HG03108 (cell line): ENCODE measurements at regions not wholly inside any gene's neighbourhood (a gene's known extent, or its start where the extent isn't known, plus 50 kb on each side); places are given as distances from the start of the nearest gene placed in this dataset.
"Not testable (repeated sequence)": the region's sequence is repeated elsewhere in the genome, so short reads cannot be mapped to it uniquely, and the experiment has no call there.

Experiments
- ATAC-seq: cut with Tn5 transposase; IDR thresholded peaks from one replicate; pipeline ENCODE4 v1.9.1; 2021; ENCODE audit warnings: moderate library complexity; ENCODE audit not compliant: unreplicated experiment

- no peak for ATAC-seq
These were observed 253.3 kb downstream of the KLF13 start for GRCh38 chr15:31579976-31580375.

DNA sequence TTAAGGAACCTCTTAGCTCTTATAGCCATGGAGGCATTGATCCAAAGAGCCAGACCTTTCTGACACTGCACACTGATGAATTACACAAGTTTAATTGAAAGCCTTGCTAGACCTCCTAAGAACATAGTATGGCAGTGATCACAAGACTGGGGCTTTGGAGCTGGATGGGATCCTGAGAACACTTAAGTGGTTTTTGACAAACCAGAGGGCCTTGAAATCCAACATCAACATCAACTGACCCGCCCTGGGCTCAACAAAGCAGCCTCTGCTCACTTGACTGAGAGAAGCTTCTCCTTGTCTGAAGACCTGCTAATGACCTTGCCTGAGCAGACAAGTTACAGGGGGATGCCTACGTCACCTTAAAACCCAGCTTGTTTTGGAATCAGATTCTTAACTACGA lies 257.6 kb downstream of the KLF13 start:
- no peak for ATAC-seq

- no peak for ATAC-seq
These were observed 258.6 kb downstream of the KLF13 start for GRCh38 chr15:31585240-31585639.

DNA sequence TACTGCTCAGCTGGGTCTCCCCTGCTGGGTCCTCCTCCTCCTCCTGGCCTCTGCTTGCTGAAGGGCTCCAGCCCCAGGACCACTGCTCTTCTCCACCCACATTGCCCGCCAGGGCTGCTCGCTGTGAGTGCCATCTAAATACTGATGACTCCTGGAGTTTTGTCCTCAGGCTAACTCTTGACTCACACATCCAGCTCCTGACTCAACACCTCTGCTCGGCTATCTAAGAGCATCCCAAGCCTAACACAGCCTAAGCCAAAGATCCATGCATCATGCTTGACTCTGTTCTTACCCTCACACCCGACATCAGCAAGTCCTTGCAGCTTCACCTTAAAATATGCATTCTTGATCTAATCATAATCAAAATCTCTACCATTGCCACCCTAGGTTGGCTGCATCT lies 260.2 kb downstream of the KLF13 start:
- no peak for ATAC-seq

DNA sequence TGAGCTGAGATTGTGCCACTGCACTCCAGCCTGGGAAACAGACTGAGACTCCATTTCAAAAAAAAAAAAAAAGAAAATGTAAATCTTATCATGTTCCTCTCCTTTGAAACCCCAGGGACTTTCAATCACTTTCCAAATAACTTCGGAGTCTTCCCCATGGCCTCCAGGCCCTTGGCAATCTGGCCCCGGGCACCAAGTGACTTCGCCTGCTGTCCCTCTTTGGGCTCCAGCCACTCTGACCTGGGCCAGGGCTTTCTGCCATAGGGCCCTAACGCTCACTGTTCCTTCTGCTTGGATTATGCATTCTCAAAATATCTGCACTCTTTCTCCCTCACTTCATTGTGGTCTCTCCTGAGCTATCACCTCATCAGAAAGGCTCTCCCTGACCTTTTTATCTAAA lies 260.9 kb downstream of the KLF13 start:
- ATAC-seq, result no peak

DNA sequence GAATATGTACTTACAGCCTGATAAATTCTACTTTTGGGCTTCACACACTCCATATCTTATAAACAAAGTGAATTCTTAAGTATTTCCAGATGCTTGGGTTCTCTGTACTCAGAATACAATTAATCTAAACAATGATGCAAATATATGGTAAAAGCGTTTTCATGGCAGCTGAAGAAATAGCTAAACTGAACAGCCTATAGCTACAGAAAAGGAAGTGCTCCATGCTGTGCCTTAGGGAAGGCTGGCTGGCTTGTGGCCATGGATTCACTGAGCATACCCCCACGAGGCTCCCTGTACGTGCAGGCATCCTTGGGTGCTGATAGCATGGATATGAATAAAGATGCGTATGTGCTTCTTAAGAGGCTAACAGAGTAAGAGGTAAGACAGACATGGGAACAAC lies 264.0 kb downstream of the KLF13 start:
- no peak for ATAC-seq

- no peak for ATAC-seq
These were observed 265.3 kb downstream of the KLF13 start for GRCh38 chr15:31591908-31592307.

DNA sequence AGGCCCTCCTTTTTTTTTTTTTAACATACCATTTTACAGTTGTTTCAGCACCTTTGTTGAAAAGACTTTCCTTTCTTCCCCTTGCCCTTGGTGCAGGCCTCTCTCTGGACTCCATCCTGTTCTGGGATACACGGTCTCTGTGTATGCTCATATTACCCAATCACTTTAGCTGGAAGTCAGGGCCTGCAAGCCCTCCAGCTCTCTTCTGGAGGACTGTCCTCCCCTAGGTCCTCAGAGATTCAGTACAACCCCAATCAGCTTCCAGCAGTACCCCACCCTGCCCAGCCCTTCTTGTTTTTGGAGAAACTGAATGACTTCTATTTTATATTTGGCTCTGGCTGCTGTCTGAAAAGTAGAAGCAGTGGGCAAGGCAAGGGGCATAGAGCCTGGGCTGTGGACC lies 270.8 kb downstream of the KLF13 start:
- ATAC-seq, result no peak

GRCh38 chr15:31598620-31599019 lies 272.0 kb downstream of the KLF13 start:
- ATAC-seq, result no peak

DNA sequence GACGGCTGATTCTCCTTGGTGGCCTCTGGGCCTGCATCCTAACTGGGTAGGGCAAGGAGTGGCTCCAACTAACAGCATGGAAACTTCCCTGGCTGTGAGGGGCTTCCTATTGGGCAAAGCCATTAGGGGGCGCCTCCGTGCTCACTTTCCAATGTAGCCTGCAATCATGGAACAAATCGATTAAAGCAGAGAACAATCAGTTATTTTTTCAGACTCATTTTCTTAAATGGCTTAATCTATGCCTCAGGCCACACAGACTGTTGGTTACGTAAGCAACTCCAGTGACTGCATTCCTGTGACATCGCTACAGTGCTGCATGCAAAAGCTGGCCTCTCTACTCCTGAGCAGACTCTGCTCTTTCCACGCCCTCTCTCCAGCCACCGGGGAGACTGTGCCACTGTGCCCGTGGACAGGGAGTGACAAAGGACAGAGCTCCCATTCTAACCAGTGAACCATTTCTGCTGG lies 278.9 kb downstream of the KLF13 start:
- no peak for ATAC-seq

- ATAC-seq, result no peak
These were observed 279.6 kb downstream of the KLF13 start for GRCh38 chr15:31606194-31606669.

DNA sequence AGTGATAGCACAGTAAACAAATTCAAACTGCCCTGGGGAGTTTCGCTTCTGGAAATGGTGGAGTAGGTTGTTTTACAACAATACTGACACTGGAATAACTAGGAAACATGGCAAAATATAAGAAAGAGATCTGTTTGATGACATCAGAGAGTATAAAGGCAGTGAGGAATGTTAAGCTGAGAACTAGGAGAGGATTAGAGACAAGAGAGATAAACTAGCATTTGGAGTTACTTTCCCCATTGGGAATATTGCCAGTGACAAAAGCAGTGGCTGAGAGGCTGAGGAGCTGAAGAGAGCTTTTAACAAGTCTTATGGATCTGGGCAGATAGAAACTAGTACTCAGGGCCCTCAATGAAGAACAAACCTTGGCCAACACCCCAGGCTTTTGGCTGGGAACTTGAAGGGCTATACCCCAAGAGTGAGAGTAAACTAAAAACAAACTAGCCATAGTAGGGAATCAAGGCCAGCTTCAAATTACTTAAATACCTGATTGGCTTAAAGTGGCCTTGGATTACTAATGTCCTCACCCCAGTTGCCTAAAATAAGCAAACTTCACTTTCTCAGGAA lies 280.4 kb downstream of the KLF13 start:
- no peak for ATAC-seq

DNA sequence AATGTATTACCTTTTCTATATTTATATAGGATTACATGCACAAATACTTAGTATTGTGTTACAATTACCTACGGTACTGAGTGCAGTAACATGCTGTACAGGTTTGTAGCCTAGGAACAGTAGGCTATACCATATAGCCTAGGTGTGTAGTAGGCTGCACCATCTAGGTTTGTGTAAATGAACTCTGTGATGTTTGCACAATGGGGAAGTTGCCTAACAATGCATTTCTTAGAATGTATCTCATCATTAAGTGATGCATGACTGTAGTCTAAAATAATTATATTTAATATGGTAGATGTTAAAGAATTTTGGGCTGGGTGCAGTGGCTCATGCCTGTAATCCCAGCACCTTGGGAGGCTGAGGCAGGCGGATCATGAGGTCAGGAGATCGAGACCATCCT lies 281.0 kb downstream of the KLF13 start:
- ATAC-seq, result no peak

DNA sequence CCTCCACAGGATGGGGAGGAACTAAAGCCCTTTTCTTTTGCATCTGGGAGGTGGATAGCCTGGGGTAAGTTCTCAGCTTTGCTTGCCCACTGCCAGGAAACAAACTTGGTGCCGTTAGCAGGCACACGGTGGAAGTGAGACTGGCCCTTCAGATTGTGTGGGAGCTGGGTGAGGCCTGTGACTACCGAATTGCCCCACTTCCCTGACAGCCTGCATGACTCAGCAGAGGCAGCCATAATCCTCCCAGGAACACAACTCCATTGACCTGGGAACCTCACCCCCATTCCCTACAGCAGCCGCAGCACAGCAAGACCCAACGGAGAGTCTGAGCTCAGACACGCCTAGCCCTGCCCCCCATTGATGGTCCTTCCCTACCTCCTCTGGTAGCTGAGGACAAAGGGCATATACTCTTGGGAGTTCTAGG lies 282.6 kb downstream of the KLF13 start:
- ATAC-seq, result no peak

DNA sequence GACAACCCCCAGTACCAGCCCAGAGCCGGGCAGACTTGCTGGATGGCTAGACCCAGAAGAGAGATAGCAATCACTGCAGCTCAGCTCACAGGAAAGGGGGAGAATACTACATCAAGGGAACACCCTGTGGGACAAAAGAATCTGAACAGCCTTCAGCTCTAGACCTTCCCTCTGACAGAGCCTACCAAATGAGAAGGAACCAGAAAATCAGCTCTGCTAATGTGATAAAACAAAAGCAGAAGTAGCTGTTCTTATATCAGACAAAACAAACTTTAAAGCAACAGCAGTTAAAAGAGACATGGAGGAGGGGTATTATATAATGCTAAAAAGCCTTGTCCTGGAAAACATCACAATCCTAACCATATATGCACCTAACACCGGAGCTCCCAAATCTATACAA lies 283.3 kb downstream of the KLF13 start:
- no peak for ATAC-seq

DNA sequence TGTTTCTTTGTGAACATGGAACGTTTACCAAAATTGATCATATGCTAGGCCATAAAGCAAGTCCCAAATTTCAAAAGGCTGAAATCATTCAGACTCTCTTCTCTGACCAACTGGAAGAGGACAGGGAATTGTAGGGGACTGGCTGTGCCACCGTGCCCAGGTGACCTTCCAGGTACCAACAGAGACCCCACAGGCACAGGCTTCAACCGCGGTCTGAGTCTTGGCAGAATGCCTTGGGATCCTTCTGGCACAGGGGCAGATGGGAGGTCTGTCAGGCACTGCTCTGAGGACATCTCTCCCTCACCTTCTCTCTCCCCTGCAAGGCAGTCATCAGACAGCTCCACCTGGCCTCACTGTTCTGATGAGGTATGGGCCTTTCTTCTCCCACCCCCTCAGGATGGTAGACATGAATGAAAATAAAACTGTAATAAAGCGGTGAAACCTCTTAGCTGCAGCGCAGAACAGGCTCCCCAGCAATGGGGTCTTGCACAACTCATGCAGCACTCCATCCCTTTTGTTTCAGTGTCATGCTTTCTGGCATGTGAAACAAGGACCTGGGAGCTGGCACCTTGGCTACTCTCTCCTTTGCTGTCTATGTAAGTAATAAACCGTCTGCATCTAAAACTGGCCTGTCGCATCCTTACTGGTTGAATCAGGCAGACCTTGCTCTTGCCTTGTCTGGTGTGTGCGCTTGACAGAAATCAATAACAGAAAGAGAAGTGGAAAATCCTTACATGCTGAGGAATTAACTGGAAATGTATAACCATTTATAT lies 289.2 kb downstream of the KLF13 start:
- ATAC-seq, result no peak

DNA sequence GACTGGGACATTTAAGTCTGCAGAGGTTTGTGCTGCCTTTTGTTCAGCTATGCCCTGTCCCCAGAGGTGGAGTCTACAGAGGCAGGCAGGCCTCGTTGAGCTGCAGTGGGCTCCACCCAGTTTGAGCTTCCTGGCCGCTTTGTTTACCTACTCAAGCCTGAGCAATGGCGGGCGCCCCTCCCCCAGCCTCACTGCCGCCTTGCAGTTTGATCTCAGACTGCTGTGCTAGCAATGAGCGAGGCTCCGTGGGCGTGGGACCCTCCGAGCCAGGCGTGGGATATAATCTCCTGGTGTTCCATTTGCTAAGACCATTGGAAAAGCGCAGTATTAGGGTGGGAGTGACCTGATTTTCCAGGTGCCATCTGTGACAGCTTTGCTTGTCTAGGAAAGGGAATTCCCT lies 296.7 kb downstream of the KLF13 start:
- not testable (repeated sequence) for ATAC-seq

- not testable (repeated sequence) for ATAC-seq
These were observed 297.5 kb downstream of the KLF13 start for GRCh38 chr15:31624115-31624514.

DNA sequence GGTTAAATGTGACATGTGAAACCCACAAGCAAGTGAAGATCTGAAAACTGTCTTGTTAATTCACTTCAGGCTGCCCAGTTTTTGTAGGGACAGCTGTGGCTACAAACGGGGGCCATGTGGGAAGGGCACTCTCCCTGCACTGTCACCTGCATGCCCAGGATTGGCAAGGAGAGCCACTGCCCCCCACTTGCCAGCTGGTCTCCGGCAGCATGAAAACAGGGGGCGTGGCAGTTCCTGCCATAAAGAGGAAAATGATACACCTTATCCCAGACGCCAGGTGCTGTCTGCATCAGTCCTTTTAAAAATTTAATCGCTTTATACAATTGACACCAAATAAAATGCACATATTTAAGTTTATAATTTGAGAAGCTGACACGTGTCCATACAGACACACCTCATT lies 309.1 kb downstream of the KLF13 start:
- ATAC-seq, result not testable (repeated sequence)

GRCh38 chr15:31636911-31637310 lies 310.3 kb downstream of the KLF13 start:
- ATAC-seq, result not testable (repeated sequence)

- ATAC-seq, result not testable (repeated sequence)
These were observed 317.3 kb downstream of the KLF13 start for GRCh38 chr15:31643955-31644354.

DNA sequence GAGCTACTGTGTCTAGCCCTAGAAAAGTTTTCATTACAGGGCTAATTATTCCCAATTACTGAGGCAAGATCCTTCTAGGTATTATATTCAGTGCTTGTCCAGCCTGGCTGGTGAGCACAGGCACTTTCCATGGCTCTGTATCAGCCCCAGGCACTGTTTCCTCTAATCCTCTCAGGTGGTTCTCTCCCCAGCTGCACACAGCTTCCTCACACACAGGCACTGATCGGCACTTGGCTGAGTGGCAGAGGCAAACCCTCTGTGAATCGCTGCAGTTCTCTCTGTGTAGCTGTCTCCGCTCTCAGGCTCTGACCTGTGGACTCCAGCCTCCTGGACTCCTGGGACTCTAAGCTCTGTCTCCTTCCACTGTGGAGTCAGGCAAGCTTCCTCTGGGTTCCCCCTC lies 318.1 kb downstream of the KLF13 start:
- not testable (repeated sequence) for ATAC-seq
